NB4 (cell line): ENCODE measurements at regions not wholly inside any gene's neighbourhood (a gene's known extent, or its start where the extent isn't known, plus 50 kb on each side); places are given as distances from the start of the nearest gene placed in this dataset.

Source experiments
- POLR2A ChIP-seq: IDR thresholded peaks from 2 replicates; pipeline ENCODE4 v1.6.1; 2011; ENCODE audit warnings: mild to moderate bottlenecking; ENCODE audit not compliant: insufficient read length; ENCODE audit errors: extremely low read depth
- TF ChIP-seq, protein P1 (sequence below): IDR thresholded peaks from one replicate; pipeline ENCODE4 v1.5.1; 2012; ENCODE audit warnings: low read depth, low read length
- TF ChIP-seq, protein P2 (sequence below): IDR thresholded peaks from 2 replicates; pipeline ENCODE4 v1.6.1; 2011; ENCODE audit warnings: low read depth, low read length

DNA sequence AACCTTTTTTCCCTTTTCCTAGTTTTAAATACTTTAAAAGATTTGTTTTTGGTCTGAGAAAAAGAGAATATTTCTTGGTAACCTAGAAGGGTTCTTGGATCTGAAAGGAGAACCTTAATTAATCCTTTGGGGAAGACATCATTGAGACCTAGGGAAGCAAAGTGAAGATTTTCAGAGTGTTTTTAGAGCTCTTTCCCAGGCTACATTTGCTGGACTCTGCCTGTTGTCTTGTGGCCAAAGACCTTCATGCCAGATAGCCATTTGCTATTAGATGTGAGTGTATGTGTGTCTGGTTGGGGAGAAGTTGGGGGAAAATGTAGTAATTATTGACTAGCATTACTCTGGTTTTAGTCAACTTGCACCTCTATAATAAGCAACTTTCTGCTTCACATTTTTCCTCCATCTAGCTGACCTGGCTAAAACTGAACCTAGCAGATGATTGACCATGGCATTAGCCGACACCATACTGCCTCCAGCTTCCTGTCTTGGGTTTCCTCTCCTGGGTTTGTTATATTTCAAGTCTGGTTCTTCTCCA is 239.1 kb downstream of the USP25 start:
- TF ChIP-seq, protein P1, sequence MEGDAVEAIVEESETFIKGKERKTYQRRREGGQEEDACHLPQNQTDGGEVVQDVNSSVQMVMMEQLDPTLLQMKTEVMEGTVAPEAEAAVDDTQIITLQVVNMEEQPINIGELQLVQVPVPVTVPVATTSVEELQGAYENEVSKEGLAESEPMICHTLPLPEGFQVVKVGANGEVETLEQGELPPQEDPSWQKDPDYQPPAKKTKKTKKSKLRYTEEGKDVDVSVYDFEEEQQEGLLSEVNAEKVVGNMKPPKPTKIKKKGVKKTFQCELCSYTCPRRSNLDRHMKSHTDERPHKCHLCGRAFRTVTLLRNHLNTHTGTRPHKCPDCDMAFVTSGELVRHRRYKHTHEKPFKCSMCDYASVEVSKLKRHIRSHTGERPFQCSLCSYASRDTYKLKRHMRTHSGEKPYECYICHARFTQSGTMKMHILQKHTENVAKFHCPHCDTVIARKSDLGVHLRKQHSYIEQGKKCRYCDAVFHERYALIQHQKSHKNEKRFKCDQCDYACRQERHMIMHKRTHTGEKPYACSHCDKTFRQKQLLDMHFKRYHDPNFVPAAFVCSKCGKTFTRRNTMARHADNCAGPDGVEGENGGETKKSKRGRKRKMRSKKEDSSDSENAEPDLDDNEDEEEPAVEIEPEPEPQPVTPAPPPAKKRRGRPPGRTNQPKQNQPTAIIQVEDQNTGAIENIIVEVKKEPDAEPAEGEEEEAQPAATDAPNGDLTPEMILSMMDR = no peak
- TF ChIP-seq POLR2A = no peak
- TF ChIP-seq, protein P2, sequence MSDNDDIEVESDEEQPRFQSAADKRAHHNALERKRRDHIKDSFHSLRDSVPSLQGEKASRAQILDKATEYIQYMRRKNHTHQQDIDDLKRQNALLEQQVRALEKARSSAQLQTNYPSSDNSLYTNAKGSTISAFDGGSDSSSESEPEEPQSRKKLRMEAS = no peak
